ENCODE measurements at regions not wholly inside any gene's neighbourhood (a gene's known extent, or its start where the extent isn't known, plus 50 kb on each side); places are given as distances from the start of the nearest gene placed in this dataset.

DNA sequence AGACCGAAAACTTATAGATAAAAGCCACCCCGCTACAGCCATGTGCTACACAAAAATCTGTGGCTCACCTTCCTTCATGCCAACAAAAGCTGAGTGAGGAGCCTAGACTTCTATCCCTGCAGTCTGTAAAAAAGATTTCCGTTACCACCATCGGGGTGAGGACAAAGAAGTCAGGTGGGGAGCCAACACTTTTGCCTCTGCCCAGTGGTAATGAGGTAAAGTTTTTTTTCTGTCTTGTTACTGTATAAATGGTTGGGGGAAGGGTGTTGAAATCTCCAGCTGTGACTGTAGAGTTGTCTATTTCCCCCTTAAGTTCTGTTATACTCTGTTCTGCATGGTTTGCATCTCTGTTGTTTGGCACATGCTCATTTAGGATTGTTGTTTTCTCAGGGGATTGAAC is 707.8 kb downstream of the FLRT2 start:
- in situ Hi-C loops (cut with MboI; ENCODE audit: low sequenced_read_pairs) = no loop called here
- no peak overlapping the region for H3K9ac ChIP-seq (ENCODE audit: low read depth, low read length)
- no peak overlapping the region for H2BK20ac ChIP-seq (ENCODE audit: low read depth, low read length)
- H3K4ac ChIP-seq (ENCODE audit: low read depth, low read length) = no peak overlapping the region
- no CpG with 5 or more reads among the region's 4 CpGs for WGBS, 2 experiments (ENCODE audit: extremely low coverage in 2 of 2, insufficient read length in 1 of 2)
- no peak overlapping the region for H3K14ac ChIP-seq (replicated peaks; ENCODE audit: low read depth, low read length)
- no peak overlapping the region for H2AFZ ChIP-seq (replicated peaks; ENCODE audit: low read length, poor library complexity)
- no peak for ATAC-seq (ENCODE audit: low read depth)
- no TSS peak for BruUV-seq (replicated peaks)
- H2BK120ac ChIP-seq (ENCODE audit: low read depth, low read length) = no peak overlapping the region
- ChIA-PET POLR2A (ENCODE audit: unreplicated experiment) (no interaction called here), CTCF (no interaction called here)
- H2AK9ac ChIP-seq (replicated peaks; ENCODE audit: low read depth, low read length, poor library complexity) = no peak overlapping the region
- no peaks in the 10 kb centered on the region for H3K4me1 ChIP-seq (ENCODE audit: control insufficient read depth, insufficient read depth, low read length)
- H3K36me3 ChIP-seq (ENCODE audit: control insufficient read depth, insufficient read depth, low read length) = no peaks in the 10 kb centered on the region
- H3K4me3 ChIP-seq (ENCODE audit: insufficient read depth, low read depth, low read length) = no peak overlapping the region
- no peaks in the 10 kb centered on the region for H3K27me3 ChIP-seq (ENCODE audit: control insufficient read depth, insufficient read depth, low read length)
- H3K27ac ChIP-seq (ENCODE audit: insufficient read depth, low read length) = no peak overlapping the region
- H3K79me1 ChIP-seq (ENCODE audit: low read depth in 1 of 2, low read length in 2 of 2) = no peaks in the 10 kb centered on the region
- no peaks in the 10 kb centered on the region for H3K9me1 ChIP-seq (ENCODE audit: insufficient read depth, low read length)
- H2BK5ac ChIP-seq (ENCODE audit: low read depth, low read length, poor library complexity, severe bottlenecking) = no peak overlapping the region
- H4K5ac ChIP-seq (ENCODE audit: low read depth, low read length) = no peak overlapping the region
- no peak overlapping the region for H4K91ac ChIP-seq (ENCODE audit: insufficient read depth, low read depth, low read length)
- no peak overlapping the region for H2AK5ac ChIP-seq (ENCODE audit: low read depth, low read length)
- H3K23ac ChIP-seq (ENCODE audit: low read depth, low read length) = no peak overlapping the region
- intact Hi-C loops (cut with micrococcal nuclease) = no loop called here
- H3K4me2 ChIP-seq (ENCODE audit: low read depth, low read length) = no peak overlapping the region
- dilution Hi-C loops (cut with HindIII; ENCODE audit: low sequenced_read_pairs, unreplicated experiment) = no loop called here
- no peak for TF ChIP-seq RFX5 (IDR thresholded peaks at IDR 0.05; ENCODE audit: low read depth, low read length)
- no peak for TF ChIP-seq RAD21 (IDR thresholded peaks at IDR 0.05; ENCODE audit: low read length)
- TF ChIP-seq FOS (IDR thresholded peaks at IDR 0.05; ENCODE audit: low read depth, low read length) = no peak
- TF ChIP-seq, protein P1, sequence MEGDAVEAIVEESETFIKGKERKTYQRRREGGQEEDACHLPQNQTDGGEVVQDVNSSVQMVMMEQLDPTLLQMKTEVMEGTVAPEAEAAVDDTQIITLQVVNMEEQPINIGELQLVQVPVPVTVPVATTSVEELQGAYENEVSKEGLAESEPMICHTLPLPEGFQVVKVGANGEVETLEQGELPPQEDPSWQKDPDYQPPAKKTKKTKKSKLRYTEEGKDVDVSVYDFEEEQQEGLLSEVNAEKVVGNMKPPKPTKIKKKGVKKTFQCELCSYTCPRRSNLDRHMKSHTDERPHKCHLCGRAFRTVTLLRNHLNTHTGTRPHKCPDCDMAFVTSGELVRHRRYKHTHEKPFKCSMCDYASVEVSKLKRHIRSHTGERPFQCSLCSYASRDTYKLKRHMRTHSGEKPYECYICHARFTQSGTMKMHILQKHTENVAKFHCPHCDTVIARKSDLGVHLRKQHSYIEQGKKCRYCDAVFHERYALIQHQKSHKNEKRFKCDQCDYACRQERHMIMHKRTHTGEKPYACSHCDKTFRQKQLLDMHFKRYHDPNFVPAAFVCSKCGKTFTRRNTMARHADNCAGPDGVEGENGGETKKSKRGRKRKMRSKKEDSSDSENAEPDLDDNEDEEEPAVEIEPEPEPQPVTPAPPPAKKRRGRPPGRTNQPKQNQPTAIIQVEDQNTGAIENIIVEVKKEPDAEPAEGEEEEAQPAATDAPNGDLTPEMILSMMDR (conservative IDR thresholded peaks at IDR 0.05; ENCODE audit: low read depth, low read length) = no peak
- TF ChIP-seq SMC3 (IDR thresholded peaks at IDR 0.05; ENCODE audit: low read depth, low read length) = no peak
- H4K8ac ChIP-seq (ENCODE audit: low read depth in 2 of 2, low read length in 2 of 2) = no peak overlapping the region
- no peak overlapping the region for H2BK15ac ChIP-seq (ENCODE audit: low read depth, low read length)
- DNase-seq = no peak
- no peaks in the 10 kb centered on the region for H4K20me1 ChIP-seq (ENCODE audit: insufficient read depth, low read length)
- H3K9me3 ChIP-seq (ENCODE audit: control insufficient read depth, insufficient read depth, low read length) = no peaks in the 10 kb centered on the region
- no peak overlapping the region for H3K18ac ChIP-seq (ENCODE audit: low read depth, low read length)
- no peak overlapping the region for H3K56ac ChIP-seq (ENCODE audit: extremely low read depth, insufficient read depth, low read length)

Measured in IMR-90 (cell line).